ENCODE measurements at regions not wholly inside any gene's neighbourhood (a gene's known extent, or its start where the extent isn't known, plus 50 kb on each side); places are given as distances from the start of the nearest gene placed in this dataset.

DNA sequence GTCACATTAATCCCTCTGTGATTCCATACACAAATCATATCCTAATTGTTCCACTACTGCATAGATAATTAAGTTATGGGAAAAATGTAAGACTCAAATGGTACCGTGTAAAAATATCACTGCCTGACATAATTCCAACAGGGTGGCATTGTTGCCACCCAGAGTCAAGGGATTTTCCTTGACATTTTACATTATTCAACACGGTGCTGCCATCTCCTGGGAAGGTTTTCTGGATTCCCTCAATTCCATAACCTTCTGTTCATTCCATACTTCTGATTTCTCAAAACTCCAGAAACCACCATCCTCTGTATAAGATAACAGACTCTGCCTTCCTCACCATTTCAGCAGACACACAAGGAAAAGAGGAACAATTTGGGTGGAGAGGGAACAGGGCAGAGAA lies 495.9 kb downstream of the XPNPEP1 start:
- no peak for TF ChIP-seq CTCF (IDR thresholded peaks at IDR 0.05)
- H3K4me1 ChIP-seq (ENCODE audit: control insufficient read depth in 1 of 2, insufficient read depth in 1 of 2, low read depth in 1 of 2, low read length in 1 of 2), result no peaks in the 10 kb centered on the region

GRCh38 chr10:109426987-109427386 lies 496.3 kb downstream of the XPNPEP1 start:
- Histone ChIP-seq H3K27ac (no peak overlapping the region), H3K4me1 (ENCODE audit: control insufficient read depth in 1 of 2, insufficient read depth in 1 of 2, low read depth in 1 of 2, low read length in 1 of 2) (no peaks in the 10 kb centered on the region), H3K27me3 (no peaks in the 10 kb centered on the region), H3K9me3 (no peaks in the 10 kb centered on the region), H3K36me3 (no peaks in the 10 kb centered on the region), H3K4me3 (ENCODE audit: low read depth in 1 of 2, low read length in 1 of 2) (no peak overlapping the region)
- TF ChIP-seq CTCF (IDR thresholded peaks at IDR 0.05), result no peak

More for the DNA sequence above, 495.9 kb downstream of the XPNPEP1 start:
- H3K9me3 ChIP-seq, result no peaks in the 10 kb centered on the region
- H3K27me3 ChIP-seq, result no peaks in the 10 kb centered on the region
- no peaks in the 10 kb centered on the region for H3K36me3 ChIP-seq
- no peak overlapping the region for H3K4me3 ChIP-seq (ENCODE audit: low read depth in 1 of 2, low read length in 1 of 2)
- H3K27ac ChIP-seq, result no peak overlapping the region

GRCh38 chr10:109418795-109419194 lies 504.5 kb downstream of the XPNPEP1 start:
- H3K36me3 ChIP-seq, result no peaks in the 10 kb centered on the region
- H3K27ac ChIP-seq, result no peak overlapping the region
- no peaks in the 10 kb centered on the region for H3K27me3 ChIP-seq
- H3K9me3 ChIP-seq, result no peaks in the 10 kb centered on the region
- H3K4me3 ChIP-seq (ENCODE audit: low read depth in 1 of 2, low read length in 1 of 2), result no peak overlapping the region
- TF ChIP-seq CTCF (IDR thresholded peaks at IDR 0.05), result no peak
- H3K4me1 ChIP-seq (ENCODE audit: control insufficient read depth in 1 of 2, insufficient read depth in 1 of 2, low read depth in 1 of 2, low read length in 1 of 2), result no peaks in the 10 kb centered on the region

DNA sequence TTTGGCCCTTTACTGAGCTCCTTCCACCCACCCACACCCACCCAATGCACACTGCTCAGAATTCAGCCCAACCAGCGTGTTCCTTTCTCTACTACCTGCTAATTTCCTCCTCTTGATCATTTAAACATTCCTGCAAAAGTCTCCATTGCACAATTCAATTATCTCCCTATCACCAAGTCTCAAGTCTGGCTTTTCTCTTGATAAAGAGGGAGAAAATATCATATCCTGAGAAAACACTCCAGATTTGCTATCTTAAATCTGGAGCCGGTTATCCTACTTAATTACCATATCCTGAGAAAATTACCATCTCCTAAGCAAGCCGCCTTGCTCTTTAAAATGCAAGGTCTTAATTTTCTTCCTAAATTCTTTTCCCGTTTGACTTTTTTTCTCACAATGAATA lies 505.5 kb downstream of the XPNPEP1 start:
- Histone ChIP-seq H3K9me3 (no peaks in the 10 kb centered on the region), H3K27me3 (no peaks in the 10 kb centered on the region), H3K4me1 (ENCODE audit: control insufficient read depth in 1 of 2, insufficient read depth in 1 of 2, low read depth in 1 of 2, low read length in 1 of 2) (no peaks in the 10 kb centered on the region), H3K27ac (no peak overlapping the region), H3K36me3 (no peaks in the 10 kb centered on the region), H3K4me3 (ENCODE audit: low read depth in 1 of 2, low read length in 1 of 2) (no peak overlapping the region)
- no peak for TF ChIP-seq CTCF (IDR thresholded peaks at IDR 0.05)

DNA sequence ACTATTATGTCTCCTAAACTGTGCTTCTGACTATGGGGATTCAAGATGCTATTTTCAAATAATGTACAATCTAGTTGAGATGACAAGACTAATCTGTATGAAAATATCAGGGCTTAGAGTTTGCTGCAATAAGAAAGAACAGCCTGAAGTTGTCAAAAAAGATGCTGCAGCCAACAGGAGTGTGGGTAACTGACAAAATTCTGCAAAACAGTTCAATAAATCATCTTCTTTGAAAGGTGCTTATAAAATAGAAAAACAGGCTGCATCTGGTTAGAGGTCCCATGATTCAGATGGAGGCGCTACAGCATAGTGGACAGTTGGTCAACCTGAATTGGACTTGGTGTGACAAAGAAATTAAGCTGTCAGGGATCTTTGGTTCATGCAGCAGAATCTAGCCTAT lies 511.0 kb downstream of the XPNPEP1 start:
- Histone ChIP-seq H3K36me3 (no peaks in the 10 kb centered on the region), H3K4me1 (ENCODE audit: control insufficient read depth in 1 of 2, insufficient read depth in 1 of 2, low read depth in 1 of 2, low read length in 1 of 2) (no peaks in the 10 kb centered on the region), H3K27ac (no peak overlapping the region), H3K27me3 (no peaks in the 10 kb centered on the region), H3K9me3 (no peaks in the 10 kb centered on the region), H3K4me3 (ENCODE audit: low read depth in 1 of 2, low read length in 1 of 2) (no peak overlapping the region)
- no peak for TF ChIP-seq CTCF (IDR thresholded peaks at IDR 0.05)

DNA sequence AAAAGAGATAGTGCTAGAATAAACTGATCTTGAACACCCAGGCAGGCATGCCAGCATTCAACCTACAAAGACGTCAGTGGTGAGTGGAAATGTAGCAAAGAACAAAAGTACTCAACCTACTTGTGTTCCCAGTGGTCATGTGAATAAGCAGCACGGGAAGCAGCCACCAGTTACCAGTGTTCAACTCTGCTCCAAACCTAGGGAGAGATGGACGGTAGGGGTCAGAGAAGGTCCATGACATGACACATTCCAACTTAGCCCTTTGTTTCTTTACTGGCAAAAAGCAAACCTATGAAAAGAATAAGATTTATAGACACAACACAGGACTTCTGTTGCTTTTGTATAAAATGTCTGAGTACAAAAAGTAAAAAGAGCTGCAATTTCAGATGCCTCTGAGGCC lies 511.4 kb downstream of the XPNPEP1 start:
- Histone ChIP-seq H3K27me3 (no peaks in the 10 kb centered on the region), H3K36me3 (no peaks in the 10 kb centered on the region), H3K4me3 (ENCODE audit: low read depth in 1 of 2, low read length in 1 of 2) (no peak overlapping the region), H3K9me3 (no peaks in the 10 kb centered on the region), H3K4me1 (ENCODE audit: control insufficient read depth in 1 of 2, insufficient read depth in 1 of 2, low read depth in 1 of 2, low read length in 1 of 2) (no peaks in the 10 kb centered on the region), H3K27ac (no peak overlapping the region)
- no peak for TF ChIP-seq CTCF (IDR thresholded peaks at IDR 0.05)
